ENCODE measurements at regions not wholly inside any gene's neighbourhood (a gene's known extent, or its start where the extent isn't known, plus 50 kb on each side); places are given as distances from the start of the nearest gene placed in this dataset.

- TF ChIP-seq CTCF (conservative IDR thresholded peaks at IDR 0.05): no peak
- no peak for TF ChIP-seq ZFX (IDR thresholded peaks at IDR 0.05)
These were observed 185.5 kb upstream of the GPR149 start for GRCh38 chr3:154615471-154615870.
